ENCODE measurements at regions not wholly inside any gene's neighbourhood (a gene's known extent, or its start where the extent isn't known, plus 50 kb on each side); places are given as distances from the start of the nearest gene placed in this dataset.

DNA sequence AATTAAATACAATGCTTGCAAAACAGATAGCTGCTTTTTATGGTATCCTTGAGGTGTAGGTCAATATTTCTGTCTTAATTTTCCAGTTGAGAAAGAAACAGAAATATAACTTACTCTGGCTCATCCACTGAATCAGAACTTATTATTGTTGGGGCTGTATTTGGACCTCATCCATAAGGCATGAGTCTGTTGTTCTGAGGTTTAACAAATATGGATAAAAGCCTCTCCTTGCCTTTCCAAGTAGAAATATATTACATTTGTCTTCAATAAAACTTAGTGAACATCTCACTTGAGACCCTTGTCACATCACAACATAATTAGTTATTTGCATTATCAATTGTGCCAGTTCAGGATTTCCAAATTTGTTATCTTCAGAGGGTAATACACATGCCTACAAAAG lies 525.8 kb downstream of the AGTPBP1 start:
- no TSS peak for BruUV-seq (replicated peaks)
- H3K79me1 ChIP-seq (ENCODE audit: low read depth in 1 of 2, low read length in 2 of 2): no peaks in the 10 kb centered on the region
- CTCF ChIA-PET: no interaction called here

More for the DNA sequence above, 525.8 kb downstream of the AGTPBP1 start:
- Histone ChIP-seq H3K4me1 (ENCODE audit: control insufficient read depth, insufficient read depth, low read length) (no peaks in the 10 kb centered on the region), H2BK5ac (ENCODE audit: low read depth, low read length, poor library complexity, severe bottlenecking) (no peak overlapping the region), H3K4ac (ENCODE audit: low read depth, low read length) (no peak overlapping the region), H4K20me1 (ENCODE audit: insufficient read depth, low read length) (no peaks in the 10 kb centered on the region), H3K4me2 (ENCODE audit: low read depth, low read length) (no peak overlapping the region), H2BK15ac (ENCODE audit: low read depth, low read length) (no peak overlapping the region), H3K23ac (ENCODE audit: low read depth, low read length) (no peak overlapping the region), H4K8ac (ENCODE audit: low read depth in 2 of 2, low read length in 2 of 2) (no peak overlapping the region), H3K9me3 (ENCODE audit: control insufficient read depth, insufficient read depth, low read length) (peaks cover 10% of the 10 kb centered on the region), H3K36me3 (ENCODE audit: control insufficient read depth, insufficient read depth, low read length) (no peaks in the 10 kb centered on the region), H3K27me3 (ENCODE audit: control insufficient read depth, insufficient read depth, low read length) (no peaks in the 10 kb centered on the region), H2BK20ac (ENCODE audit: low read depth, low read length) (no peak overlapping the region), H3K14ac (replicated peaks; ENCODE audit: low read depth, low read length) (no peak overlapping the region), H3K4me3 (ENCODE audit: insufficient read depth, low read depth, low read length) (no peak overlapping the region), H3K18ac (ENCODE audit: low read depth, low read length) (no peak overlapping the region), H3K27ac (ENCODE audit: insufficient read depth, low read length) (no peak overlapping the region), H2BK120ac (ENCODE audit: low read depth, low read length) (no peak overlapping the region), H3K9me1 (ENCODE audit: insufficient read depth, low read length) (no peaks in the 10 kb centered on the region), H4K91ac (ENCODE audit: insufficient read depth, low read depth, low read length) (no peak overlapping the region), H3K9ac (ENCODE audit: low read depth, low read length) (no peak overlapping the region), H2AK9ac (replicated peaks; ENCODE audit: low read depth, low read length, poor library complexity) (no peak overlapping the region), H2AK5ac (ENCODE audit: low read depth, low read length) (no peak overlapping the region), H2AFZ (replicated peaks; ENCODE audit: low read length, poor library complexity) (no peak overlapping the region), H3K56ac (ENCODE audit: extremely low read depth, insufficient read depth, low read length) (no peak overlapping the region), H4K5ac (ENCODE audit: low read depth, low read length) (no peak overlapping the region)
- no peak for DNase-seq
- dilution Hi-C loops (cut with HindIII; ENCODE audit: low sequenced_read_pairs, unreplicated experiment): no loop called here
- in situ Hi-C loops (cut with MboI; ENCODE audit: low sequenced_read_pairs): no loop called here
- no peak for ATAC-seq (ENCODE audit: low read depth)
- POLR2A ChIA-PET (ENCODE audit: unreplicated experiment): no interaction called here
- TF ChIP-seq RFX5 (IDR thresholded peaks at IDR 0.05; ENCODE audit: low read depth, low read length): no peak
- TF ChIP-seq, protein P1, sequence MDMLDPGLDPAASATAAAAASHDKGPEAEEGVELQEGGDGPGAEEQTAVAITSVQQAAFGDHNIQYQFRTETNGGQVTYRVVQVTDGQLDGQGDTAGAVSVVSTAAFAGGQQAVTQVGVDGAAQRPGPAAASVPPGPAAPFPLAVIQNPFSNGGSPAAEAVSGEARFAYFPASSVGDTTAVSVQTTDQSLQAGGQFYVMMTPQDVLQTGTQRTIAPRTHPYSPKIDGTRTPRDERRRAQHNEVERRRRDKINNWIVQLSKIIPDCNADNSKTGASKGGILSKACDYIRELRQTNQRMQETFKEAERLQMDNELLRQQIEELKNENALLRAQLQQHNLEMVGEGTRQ (IDR thresholded peaks at IDR 0.05; ENCODE audit: low read depth, low read length): no peak
- no peak for TF ChIP-seq POLR2A (IDR thresholded peaks at IDR 0.05; ENCODE audit: low read depth, low read length)
- no peak for TF ChIP-seq MAFK (IDR thresholded peaks at IDR 0.05; ENCODE audit: low read depth, low read length)
- TF ChIP-seq MXI1 (IDR thresholded peaks at IDR 0.05; ENCODE audit: borderline replicate concordance, low read depth, low read length): no peak
- TF ChIP-seq, protein P2, sequence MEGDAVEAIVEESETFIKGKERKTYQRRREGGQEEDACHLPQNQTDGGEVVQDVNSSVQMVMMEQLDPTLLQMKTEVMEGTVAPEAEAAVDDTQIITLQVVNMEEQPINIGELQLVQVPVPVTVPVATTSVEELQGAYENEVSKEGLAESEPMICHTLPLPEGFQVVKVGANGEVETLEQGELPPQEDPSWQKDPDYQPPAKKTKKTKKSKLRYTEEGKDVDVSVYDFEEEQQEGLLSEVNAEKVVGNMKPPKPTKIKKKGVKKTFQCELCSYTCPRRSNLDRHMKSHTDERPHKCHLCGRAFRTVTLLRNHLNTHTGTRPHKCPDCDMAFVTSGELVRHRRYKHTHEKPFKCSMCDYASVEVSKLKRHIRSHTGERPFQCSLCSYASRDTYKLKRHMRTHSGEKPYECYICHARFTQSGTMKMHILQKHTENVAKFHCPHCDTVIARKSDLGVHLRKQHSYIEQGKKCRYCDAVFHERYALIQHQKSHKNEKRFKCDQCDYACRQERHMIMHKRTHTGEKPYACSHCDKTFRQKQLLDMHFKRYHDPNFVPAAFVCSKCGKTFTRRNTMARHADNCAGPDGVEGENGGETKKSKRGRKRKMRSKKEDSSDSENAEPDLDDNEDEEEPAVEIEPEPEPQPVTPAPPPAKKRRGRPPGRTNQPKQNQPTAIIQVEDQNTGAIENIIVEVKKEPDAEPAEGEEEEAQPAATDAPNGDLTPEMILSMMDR (conservative IDR thresholded peaks at IDR 0.05; ENCODE audit: low read depth, low read length): no peak
- TF ChIP-seq CHD1 (IDR thresholded peaks at IDR 0.05; ENCODE audit: low read depth, low read length): no peak
- TF ChIP-seq NFE2L2 (IDR thresholded peaks at IDR 0.05; ENCODE audit: low read depth, low read length): no peak
- no peak for TF ChIP-seq SMC3 (IDR thresholded peaks at IDR 0.05; ENCODE audit: low read depth, low read length)
- TF ChIP-seq RCOR1 (IDR thresholded peaks at IDR 0.05; ENCODE audit: insufficient replicate concordance, low read length): no peak
- intact Hi-C loops (cut with micrococcal nuclease): no loop called here
